Jurkat, Clone E6-1 (cell line): ENCODE measurements at regions not wholly inside any gene's neighbourhood (a gene's known extent, or its start where the extent isn't known, plus 50 kb on each side); places are given as distances from the start of the nearest gene placed in this dataset.
"Not testable (repeated sequence)": the region's sequence is repeated elsewhere in the genome, so short reads cannot be mapped to it uniquely, and the experiment has no call there.

Source experiments
- DNase-seq: peaks from one replicate; pipeline ENCODE4 v3.0.0-alpha.2; 2011; ENCODE audit warnings: low read depth, low spot score
- H3K4me3 ChIP-seq: 2 replicates; pipeline ENCODE4 v1.5.1; 2011; ENCODE audit warnings: mild to moderate bottlenecking, low read length, control low read depth, moderate library complexity

GRCh38 chr2:75882530-75882929, 171.8 kb upstream of the GCFC2 start:
- no peak overlapping the region for H3K4me3 ChIP-seq
- DNase-seq, result no peak

GRCh38 chr2:75875606-75876005, 164.9 kb upstream of the GCFC2 start:
- H3K4me3 ChIP-seq, DNase-seq: not testable (repeated sequence)

- not testable (repeated sequence) for H3K4me3 ChIP-seq, DNase-seq
Measured at GRCh38 chr2:75871762-75872614, 161.3 kb upstream of the GCFC2 start.

- H3K4me3 ChIP-seq, result no peak overlapping the region
- no peak for DNase-seq
Measured at GRCh38 chr2:75870651-75871137, 160.0 kb upstream of the GCFC2 start.

GRCh38 chr2:75870133-75870532, 159.4 kb upstream of the GCFC2 start:
- no peak for DNase-seq

GRCh38 chr2:75865702-75866101, 155.0 kb upstream of the GCFC2 start:
- H3K4me3 ChIP-seq, result no peak overlapping the region
- no peak for DNase-seq

More at GRCh38 chr2:75870133-75870532, 159.4 kb upstream of the GCFC2 start:
- H3K4me3 ChIP-seq, result no peak overlapping the region

GRCh38 chr2:75865083-75865482, 154.4 kb upstream of the GCFC2 start:
- H3K4me3 ChIP-seq, result no peak overlapping the region
- DNase-seq, result no peak

GRCh38 chr2:75862547-75862946, 151.8 kb upstream of the GCFC2 start:
- no peak for DNase-seq
- no peak overlapping the region for H3K4me3 ChIP-seq

- DNase-seq, result no peak
- no peak overlapping the region for H3K4me3 ChIP-seq
Measured at GRCh38 chr2:75853436-75853835, 142.7 kb upstream of the GCFC2 start.

GRCh38 chr2:75852639-75853038, 141.9 kb upstream of the GCFC2 start:
- no peak for DNase-seq
- no peak overlapping the region for H3K4me3 ChIP-seq

GRCh38 chr2:75846683-75847190, 136.0 kb upstream of the GCFC2 start:
- H3K4me3 ChIP-seq, result no peak overlapping the region
- DNase-seq, result no peak

GRCh38 chr2:75844651-75845050, 133.9 kb upstream of the GCFC2 start:
- no peak for DNase-seq
- no peak overlapping the region for H3K4me3 ChIP-seq

GRCh38 chr2:75834588-75834987, 123.9 kb upstream of the GCFC2 start:
- DNase-seq, result peak; percentile 2
- not testable (repeated sequence) for H3K4me3 ChIP-seq

- DNase-seq, result no peak
- no peak overlapping the region for H3K4me3 ChIP-seq
Measured at GRCh38 chr2:75833386-75833785, 122.7 kb upstream of the GCFC2 start.

GRCh38 chr2:75828826-75829225, 118.1 kb upstream of the GCFC2 start:
- no peak overlapping the region for H3K4me3 ChIP-seq
- DNase-seq, result no peak

- H3K4me3 ChIP-seq, DNase-seq: not testable (repeated sequence)
Measured at GRCh38 chr2:75823515-75823914, 112.8 kb upstream of the GCFC2 start.

- DNase-seq, result no peak
- no peak overlapping the region for H3K4me3 ChIP-seq
Measured at GRCh38 chr2:75822336-75822735, 111.6 kb upstream of the GCFC2 start.

GRCh38 chr2:75820693-75821092, 110.0 kb upstream of the GCFC2 start:
- no peak overlapping the region for H3K4me3 ChIP-seq
- no peak for DNase-seq

- no peak for DNase-seq
- no peak overlapping the region for H3K4me3 ChIP-seq
Measured at GRCh38 chr2:75810611-75811330, 100.1 kb upstream of the GCFC2 start.
